H9 (cell line): ENCODE measurements at regions not wholly inside any gene's neighbourhood (a gene's known extent, or its start where the extent isn't known, plus 50 kb on each side); places are given as distances from the start of the nearest gene placed in this dataset.

ENCODE experiments used
- DNase-seq: peaks from one replicate; pipeline ENCODE4 v3.0.0-alpha.2; 2017
- H2AFZ ChIP-seq: one replicate; pipeline ENCODE4 v1.6.1; 2013; ENCODE audit warnings: mild to moderate bottlenecking, low read length, control low read depth, moderate library complexity
- H2AK5ac ChIP-seq: 2 replicates; pipeline ENCODE4 v1.6.1; 2013; ENCODE audit warnings: low read length, control low read depth, mixed read lengths; ENCODE audit not compliant: insufficient read length
- H2BK120ac ChIP-seq: one replicate; pipeline ENCODE4 v1.6.1; 2013; ENCODE audit warnings: low read depth, mild to moderate bottlenecking, low read length, control low read depth, inconsistent platforms; ENCODE audit not compliant: poor library complexity, severe bottlenecking
- H2BK12ac ChIP-seq: 2 replicates; pipeline ENCODE4 v1.6.1; 2013; ENCODE audit warnings: low read length, control low read depth, mixed read lengths, low read depth; ENCODE audit not compliant: insufficient read length
- H2BK15ac ChIP-seq: 2 replicates; pipeline ENCODE4 v1.6.1; 2013; ENCODE audit warnings: low read depth, low read length, control low read depth
- H2BK20ac ChIP-seq: one replicate; pipeline ENCODE4 v1.6.1; 2013; ENCODE audit warnings: low read depth, mild to moderate bottlenecking, low read length, control low read depth, inconsistent platforms; ENCODE audit not compliant: poor library complexity, severe bottlenecking
- H2BK5ac ChIP-seq: 2 replicates; pipeline ENCODE4 v1.6.1; 2013; ENCODE audit warnings: low read length, control low read depth, mixed read lengths; ENCODE audit not compliant: insufficient read length
- H3K14ac ChIP-seq: 2 replicates; pipeline ENCODE4 v1.6.1; 2013; ENCODE audit warnings: low read length, control low read depth; ENCODE audit not compliant: insufficient read depth
- H3K18ac ChIP-seq: 2 replicates; pipeline ENCODE4 v1.6.1; 2013; ENCODE audit warnings: low read depth, mild to moderate bottlenecking, mixed read lengths, low read length, control low read depth; ENCODE audit not compliant: insufficient read length
- H3K23ac ChIP-seq: 2 replicates; pipeline ENCODE4 v1.6.1; 2013; ENCODE audit warnings: low read length, control low read depth, mixed read lengths, low read depth; ENCODE audit not compliant: insufficient read length
- H3K23me2 ChIP-seq: 2 replicates; pipeline ENCODE4 v1.6.1; 2013; ENCODE audit warnings: low read depth, mild to moderate bottlenecking, mixed read lengths, low read length, control low read depth; ENCODE audit not compliant: insufficient read length, poor library complexity, severe bottlenecking
- H3K27ac ChIP-seq: 2 replicates; pipeline ENCODE4 v1.5.1; 2013; ENCODE audit warnings: low read length, control low read depth, mixed read lengths, low read depth; ENCODE audit not compliant: insufficient read length
- H3K27me3 ChIP-seq: 2 replicates; pipeline ENCODE4 v1.6.1; 2013; ENCODE audit warnings: low read length, control low read depth, inconsistent platforms; ENCODE audit not compliant: insufficient read depth
- H3K4ac ChIP-seq: 2 replicates; pipeline ENCODE4 v1.6.1; 2013; ENCODE audit warnings: low read depth, mild to moderate bottlenecking, control low read depth, inconsistent platforms, low read length, moderate library complexity
- H3K4me1 ChIP-seq: 2 replicates; pipeline ENCODE4 v1.6.1; 2013; ENCODE audit warnings: low read length, control low read depth, inconsistent platforms; ENCODE audit not compliant: insufficient read depth
- H3K4me2 ChIP-seq: 2 replicates; pipeline ENCODE4 v1.6.1; 2013; ENCODE audit warnings: low read length, control low read depth, mixed read lengths; ENCODE audit not compliant: insufficient read length, insufficient read depth
- H3K56ac ChIP-seq: 2 replicates; pipeline ENCODE4 v1.6.1; 2013; ENCODE audit warnings: low read depth, mild to moderate bottlenecking, mixed read lengths, low read length, control low read depth; ENCODE audit not compliant: insufficient read length
- H3K79me1 ChIP-seq: 2 replicates; pipeline ENCODE4 v1.6.1; 2013; ENCODE audit warnings: low read depth, mild to moderate bottlenecking, moderate library complexity, low read length, control low read depth, inconsistent platforms; ENCODE audit not compliant: insufficient read depth, poor library complexity, severe bottlenecking
- H3K79me2 ChIP-seq: 2 replicates; pipeline ENCODE4 v1.6.1; 2013; ENCODE audit warnings: low read length, control low read depth, inconsistent platforms; ENCODE audit not compliant: insufficient read depth
- H3K9ac ChIP-seq: 2 replicates; pipeline ENCODE4 v1.6.1; 2013; ENCODE audit warnings: low read length, control low read depth, mixed read lengths; ENCODE audit not compliant: insufficient read length; ENCODE audit errors: extremely low read depth
- H3K9me3 ChIP-seq: one replicate; pipeline ENCODE4 v1.6.1; 2013; ENCODE audit warnings: low read depth, low read length, inconsistent platforms; ENCODE audit not compliant: control insufficient read depth
- H3T11ph ChIP-seq: one replicate; pipeline ENCODE4 v1.6.1; 2013; ENCODE audit warnings: mild to moderate bottlenecking, low read length, control low read depth, inconsistent platforms
- H4K20me1 ChIP-seq: one replicate; pipeline ENCODE4 v1.6.1; 2013; ENCODE audit not compliant: control insufficient read depth, insufficient read length, insufficient read depth
- H4K5ac ChIP-seq: 2 replicates; pipeline ENCODE4 v1.6.1; 2013; ENCODE audit warnings: low read depth, mild to moderate bottlenecking, mixed read lengths, low read length, control low read depth; ENCODE audit not compliant: insufficient read length
- H4K8ac ChIP-seq: replicated peaks from 2 replicates; pipeline ENCODE4 v1.6.1; 2013; ENCODE audit warnings: low read length, control low read depth, mixed read lengths, low read depth; ENCODE audit not compliant: insufficient read length
- H4K91ac ChIP-seq: 2 replicates; pipeline ENCODE4 v1.6.1; 2013; ENCODE audit warnings: low read depth, mild to moderate bottlenecking, moderate library complexity, mixed read lengths, low read length, control low read depth; ENCODE audit not compliant: insufficient read length
- H3K27ac Mint-ChIP-seq, 3 experiments: 2 replicates in 2 of 3; 3 replicates in 1 of 3; pipeline ENCODE4 v1.8.0; 2020 to 2021; ENCODE audit warnings: mixed read lengths in 3 of 3, mild to moderate bottlenecking in 1 of 3, moderate library complexity in 1 of 3
- H3K27me3 Mint-ChIP-seq: 2 replicates; pipeline ENCODE4 v1.8.0; 2021; ENCODE audit warnings: low read depth, mild to moderate bottlenecking, moderate library complexity, mixed read lengths
- H3K36me3 Mint-ChIP-seq, 3 experiments: 2 replicates in 2 of 3; 3 replicates in 1 of 3; pipeline ENCODE4 v1.8.0; 2020 to 2021; ENCODE audit warnings: low read depth in 3 of 3, mixed read lengths in 3 of 3; ENCODE audit not compliant: insufficient read depth in 1 of 3
- H3K4me1 Mint-ChIP-seq, 2 experiments: 2 replicates each; pipeline ENCODE4 v1.8.0; 2020; ENCODE audit warnings: mixed read lengths in 2 of 2
- H3K4me3 Mint-ChIP-seq, 2 experiments: 2 replicates in 1 of 2; 3 replicates in 1 of 2; pipeline ENCODE4 v1.8.0; 2020 to 2021; ENCODE audit warnings: mild to moderate bottlenecking in 2 of 2, mixed read lengths in 2 of 2, moderate library complexity in 1 of 2
- H3K9me3 Mint-ChIP-seq, 2 experiments: 2 replicates in 1 of 2; 3 replicates in 1 of 2; pipeline ENCODE4 v1.8.0; 2020; ENCODE audit warnings: mild to moderate bottlenecking in 2 of 2, mixed read lengths in 2 of 2, moderate library complexity in 1 of 2
- WGBS: extraction: QIAGEN DNeasy Blood & Tissue Kit; methylation state at CpG from one replicate; pipeline ENCODE4 v1.1.7; 2013; ENCODE audit warnings: missing lambda C conversion rate, low lambda C conversion rate, mixed read lengths; ENCODE audit not compliant: insufficient read length; ENCODE audit errors: extremely low coverage; 5-methylcytosine and 5-hydroxymethylcytosine counted together
- TF ChIP-seq, protein P1 (sequence below): fragments of 200-600 bp; sonication (generic); conservative IDR thresholded peaks from 3 replicates; pipeline ENCODE4 v1.8.0; 2021; ENCODE audit warnings: antibody characterized with exemption, mild to moderate bottlenecking

DNA sequence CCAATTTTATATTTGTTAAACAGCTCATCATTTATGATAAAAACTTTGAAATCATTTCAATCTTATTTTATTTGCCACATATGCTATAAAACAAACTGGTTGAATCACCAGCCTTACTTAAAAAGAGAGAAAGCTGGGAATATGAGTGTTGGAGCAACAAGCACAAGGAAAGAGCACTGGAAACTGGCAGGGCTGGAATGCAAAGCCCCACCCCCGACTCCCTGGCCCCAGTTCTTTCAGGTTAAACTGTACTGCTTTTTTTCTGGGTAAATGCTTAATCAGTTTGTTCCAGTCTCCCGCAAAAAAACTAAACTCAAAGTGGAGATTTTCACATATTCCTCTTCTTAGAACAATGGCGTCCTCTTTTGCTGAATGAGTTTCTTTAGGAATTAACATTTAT lies 433.8 kb upstream of the NOX3 start:
- Histone ChIP-seq H3K27me3 (no peaks in the 10 kb centered on the region), H3K9ac (no peak overlapping the region), H3K23me2 (no peaks in the 10 kb centered on the region), H4K91ac (no peak overlapping the region), H3T11ph (no peak overlapping the region), H2AFZ (no peak overlapping the region), H3K79me2 (no peaks in the 10 kb centered on the region), H3K79me1 (no peaks in the 10 kb centered on the region), H4K8ac (no peak overlapping the region), H3K9me3 (no peaks in the 10 kb centered on the region), H2AK5ac (no peak overlapping the region), H4K5ac (no peak overlapping the region), H2BK15ac (no peak overlapping the region), H3K4me1 (peaks cover 7% of the 10 kb centered on the region), H2BK120ac (no peak overlapping the region), H3K4me2 (no peak overlapping the region), H3K18ac (no peak overlapping the region), H3K14ac (no peak overlapping the region), H3K27ac (no peak overlapping the region), H2BK12ac (no peak overlapping the region), H3K4ac (no peak overlapping the region), H3K23ac (no peak overlapping the region), H2BK20ac (no peak overlapping the region), H3K56ac (no peak overlapping the region), H2BK5ac (no peak overlapping the region), H4K20me1 (no peaks in the 10 kb centered on the region)
- Mint-ChIP-seq H3K4me1 (peaks cover 30 to 44% of the 10 kb centered on the region in 2 experiments), H3K36me3 (peaks cover 0 to 2% (median 0%) of the 10 kb centered on the region in 3 experiments; a peak in 2 of 7 replicates), H3K4me3 (no peak overlapping the region), H3K9me3 (0 out of 5 replicates have a peak, but pooled peaks cover 0 to 3% of the 10 kb centered on the region in 2 experiments), H3K27ac (no peak overlapping the region), H3K27me3 (no peaks in the 10 kb centered on the region)
- WGBS: no CpG with 5 or more reads among the region's 3 CpGs
- TF ChIP-seq, protein P1, sequence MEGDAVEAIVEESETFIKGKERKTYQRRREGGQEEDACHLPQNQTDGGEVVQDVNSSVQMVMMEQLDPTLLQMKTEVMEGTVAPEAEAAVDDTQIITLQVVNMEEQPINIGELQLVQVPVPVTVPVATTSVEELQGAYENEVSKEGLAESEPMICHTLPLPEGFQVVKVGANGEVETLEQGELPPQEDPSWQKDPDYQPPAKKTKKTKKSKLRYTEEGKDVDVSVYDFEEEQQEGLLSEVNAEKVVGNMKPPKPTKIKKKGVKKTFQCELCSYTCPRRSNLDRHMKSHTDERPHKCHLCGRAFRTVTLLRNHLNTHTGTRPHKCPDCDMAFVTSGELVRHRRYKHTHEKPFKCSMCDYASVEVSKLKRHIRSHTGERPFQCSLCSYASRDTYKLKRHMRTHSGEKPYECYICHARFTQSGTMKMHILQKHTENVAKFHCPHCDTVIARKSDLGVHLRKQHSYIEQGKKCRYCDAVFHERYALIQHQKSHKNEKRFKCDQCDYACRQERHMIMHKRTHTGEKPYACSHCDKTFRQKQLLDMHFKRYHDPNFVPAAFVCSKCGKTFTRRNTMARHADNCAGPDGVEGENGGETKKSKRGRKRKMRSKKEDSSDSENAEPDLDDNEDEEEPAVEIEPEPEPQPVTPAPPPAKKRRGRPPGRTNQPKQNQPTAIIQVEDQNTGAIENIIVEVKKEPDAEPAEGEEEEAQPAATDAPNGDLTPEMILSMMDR: no peak
- DNase-seq: no peak
